H1 (cell line): ENCODE measurements at regions not wholly inside any gene's neighbourhood (a gene's known extent, or its start where the extent isn't known, plus 50 kb on each side); places are given as distances from the start of the nearest gene placed in this dataset.

Source experiments
- EP300 ChIP-seq, 2 experiments: IDR thresholded peaks; 1 replicate in 1 of 2; 2 replicates in 1 of 2; pipeline ENCODE4 v1.6.1; 2011 to 2012; ENCODE audit warnings: low read depth in 2 of 2, low read length in 2 of 2, mild to moderate bottlenecking in 2 of 2, borderline replicate concordance in 1 of 2, inconsistent platforms in 1 of 2, moderate library complexity in 1 of 2
- EZH2 ChIP-seq: fragments of 200-600 bp; sonication (generic); IDR thresholded peaks from 2 replicates; pipeline ENCODE4 v1.7.1; 2012; ENCODE audit warnings: low read depth, mild to moderate bottlenecking, moderate library complexity, low read length, inconsistent platforms; ENCODE audit not compliant: severe bottlenecking
- FOSL1 ChIP-seq: IDR thresholded peaks from 2 replicates; pipeline ENCODE4 v1.6.1; 2011; ENCODE audit warnings: mild to moderate bottlenecking, low read depth, low read length, moderate library complexity; ENCODE audit not compliant: insufficient read depth
- MAX ChIP-seq: IDR thresholded peaks from 2 replicates; pipeline ENCODE4 v1.6.1; 2012; ENCODE audit warnings: inconsistent platforms
- NRF1 ChIP-seq: IDR thresholded peaks from 2 replicates; pipeline ENCODE4 v1.6.1; 2011; ENCODE audit warnings: mild to moderate bottlenecking, low read depth, low read length, improper control_type of control experiment
- POLR2A ChIP-seq, 2 experiments: IDR thresholded peaks; 1 replicate in 1 of 2; 2 replicates in 1 of 2; pipeline ENCODE4 v1.6.1; 2011; ENCODE audit warnings: low read depth in 2 of 2, low read length in 2 of 2, mild to moderate bottlenecking in 2 of 2; ENCODE audit errors: control extremely low read depth in 1 of 2
- POLR2AphosphoS5 ChIP-seq: IDR thresholded peaks from 2 replicates; pipeline ENCODE4 v1.6.1; 2011; ENCODE audit warnings: low read depth, low read length
- RBBP5 ChIP-seq: IDR thresholded peaks from 2 replicates; pipeline ENCODE4 v1.7.1; 2012; ENCODE audit warnings: low read depth, mild to moderate bottlenecking, inconsistent platforms, low read length, moderate library complexity, borderline replicate concordance
- TF ChIP-seq, protein P1 (sequence below), 3 experiments: IDR thresholded peaks; 1 replicate in 2 of 3; 2 replicates in 1 of 3; pipeline versions ENCODE4 v1.5.1 to v1.6.1; 2011; ENCODE audit warnings: low read length in 3 of 3, mild to moderate bottlenecking in 3 of 3, inconsistent platforms in 2 of 3, low read depth in 1 of 3, moderate library complexity in 1 of 3; ENCODE audit not compliant: insufficient read depth in 1 of 3; ENCODE audit errors: control extremely low read depth in 1 of 3
- TF ChIP-seq, protein P2 (sequence below): IDR thresholded peaks from 2 replicates; pipeline ENCODE4 v1.6.1; 2011; ENCODE audit warnings: low read depth, mild to moderate bottlenecking, low read length; ENCODE audit not compliant: insufficient read depth

GRCh38 chrX:13893826-13894225 lies 76.9 kb upstream of the GPM6B start:
- TF ChIP-seq NRF1 (no peak), POLR2A (IDR thresholded peaks at IDR 0.05; ENCODE audit: control extremely low read depth in 1 of 2, low read depth in 2 of 2, low read length in 2 of 2) (no peak), EP300 (IDR thresholded peaks at IDR 0.05; ENCODE audit: borderline replicate concordance in 1 of 2, low read depth in 2 of 2, low read length in 2 of 2) (no peak), MAX (no peak), FOSL1 (no peak), RBBP5 (no peak), POLR2AphosphoS5 (no peak), EZH2 (no peak)
- TF ChIP-seq, protein P1, sequence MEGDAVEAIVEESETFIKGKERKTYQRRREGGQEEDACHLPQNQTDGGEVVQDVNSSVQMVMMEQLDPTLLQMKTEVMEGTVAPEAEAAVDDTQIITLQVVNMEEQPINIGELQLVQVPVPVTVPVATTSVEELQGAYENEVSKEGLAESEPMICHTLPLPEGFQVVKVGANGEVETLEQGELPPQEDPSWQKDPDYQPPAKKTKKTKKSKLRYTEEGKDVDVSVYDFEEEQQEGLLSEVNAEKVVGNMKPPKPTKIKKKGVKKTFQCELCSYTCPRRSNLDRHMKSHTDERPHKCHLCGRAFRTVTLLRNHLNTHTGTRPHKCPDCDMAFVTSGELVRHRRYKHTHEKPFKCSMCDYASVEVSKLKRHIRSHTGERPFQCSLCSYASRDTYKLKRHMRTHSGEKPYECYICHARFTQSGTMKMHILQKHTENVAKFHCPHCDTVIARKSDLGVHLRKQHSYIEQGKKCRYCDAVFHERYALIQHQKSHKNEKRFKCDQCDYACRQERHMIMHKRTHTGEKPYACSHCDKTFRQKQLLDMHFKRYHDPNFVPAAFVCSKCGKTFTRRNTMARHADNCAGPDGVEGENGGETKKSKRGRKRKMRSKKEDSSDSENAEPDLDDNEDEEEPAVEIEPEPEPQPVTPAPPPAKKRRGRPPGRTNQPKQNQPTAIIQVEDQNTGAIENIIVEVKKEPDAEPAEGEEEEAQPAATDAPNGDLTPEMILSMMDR (IDR thresholded peaks at IDR 0.05; ENCODE audit: control extremely low read depth in 1 of 3, insufficient read depth in 1 of 3, low read depth in 1 of 3, low read length in 3 of 3), result no peak
- TF ChIP-seq, protein P2, sequence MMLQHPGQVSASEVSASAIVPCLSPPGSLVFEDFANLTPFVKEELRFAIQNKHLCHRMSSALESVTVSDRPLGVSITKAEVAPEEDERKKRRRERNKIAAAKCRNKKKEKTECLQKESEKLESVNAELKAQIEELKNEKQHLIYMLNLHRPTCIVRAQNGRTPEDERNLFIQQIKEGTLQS, result no peak
